ENCODE measurements at regions not wholly inside any gene's neighbourhood (a gene's known extent, or its start where the extent isn't known, plus 50 kb on each side); places are given as distances from the start of the nearest gene placed in this dataset.

DNA sequence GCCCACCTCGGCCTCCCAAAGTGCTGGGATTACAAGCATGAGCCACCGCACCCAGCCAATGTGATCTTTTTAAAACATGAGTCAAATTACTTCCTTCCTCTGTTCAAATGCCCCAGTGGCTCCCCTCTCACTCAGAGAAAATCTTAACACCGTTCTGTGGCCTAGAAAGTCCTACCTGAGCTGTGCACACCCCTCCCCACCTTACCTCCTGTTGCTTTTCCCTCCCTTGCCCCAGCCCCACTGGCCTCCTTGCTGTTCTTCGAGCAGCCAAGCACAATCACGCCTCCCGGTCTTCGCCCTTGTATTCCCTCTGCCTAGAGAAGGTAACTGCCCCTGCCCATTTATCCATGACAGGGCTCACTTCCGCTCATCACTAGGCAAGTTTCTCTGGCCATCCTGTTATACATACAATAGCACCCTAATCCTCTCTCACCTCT is 62.6 kb upstream of the RPL11 start:
- ATAC-seq (no peak), DNase-seq (no peak)
- Histone ChIP-seq H3K4me1 (no peaks in the 10 kb centered on the region), H3K27me3 (ENCODE audit: insufficient read depth in 3 of 3, low read length in 2 of 3) (no peaks in the 10 kb centered on the region), H3K4me3 (no peak overlapping the region), H3K27ac (no peak overlapping the region), H3K9me3 (no peaks in the 10 kb centered on the region), H3K36me3 (ENCODE audit: insufficient read depth in 1 of 2, low read depth in 1 of 2) (no peaks in the 10 kb centered on the region)
- intact Hi-C loops (cut with DNase I), result no loop called here
- 65 to 73% (median 70%) methylated on average over 7 to 8 of the region's 8 CpGs for whole genome bisulfite sequencing, 3 donors
- TF ChIP-seq, protein P1, sequence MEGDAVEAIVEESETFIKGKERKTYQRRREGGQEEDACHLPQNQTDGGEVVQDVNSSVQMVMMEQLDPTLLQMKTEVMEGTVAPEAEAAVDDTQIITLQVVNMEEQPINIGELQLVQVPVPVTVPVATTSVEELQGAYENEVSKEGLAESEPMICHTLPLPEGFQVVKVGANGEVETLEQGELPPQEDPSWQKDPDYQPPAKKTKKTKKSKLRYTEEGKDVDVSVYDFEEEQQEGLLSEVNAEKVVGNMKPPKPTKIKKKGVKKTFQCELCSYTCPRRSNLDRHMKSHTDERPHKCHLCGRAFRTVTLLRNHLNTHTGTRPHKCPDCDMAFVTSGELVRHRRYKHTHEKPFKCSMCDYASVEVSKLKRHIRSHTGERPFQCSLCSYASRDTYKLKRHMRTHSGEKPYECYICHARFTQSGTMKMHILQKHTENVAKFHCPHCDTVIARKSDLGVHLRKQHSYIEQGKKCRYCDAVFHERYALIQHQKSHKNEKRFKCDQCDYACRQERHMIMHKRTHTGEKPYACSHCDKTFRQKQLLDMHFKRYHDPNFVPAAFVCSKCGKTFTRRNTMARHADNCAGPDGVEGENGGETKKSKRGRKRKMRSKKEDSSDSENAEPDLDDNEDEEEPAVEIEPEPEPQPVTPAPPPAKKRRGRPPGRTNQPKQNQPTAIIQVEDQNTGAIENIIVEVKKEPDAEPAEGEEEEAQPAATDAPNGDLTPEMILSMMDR (IDR thresholded peaks at IDR 0.05), result no peak

DNA sequence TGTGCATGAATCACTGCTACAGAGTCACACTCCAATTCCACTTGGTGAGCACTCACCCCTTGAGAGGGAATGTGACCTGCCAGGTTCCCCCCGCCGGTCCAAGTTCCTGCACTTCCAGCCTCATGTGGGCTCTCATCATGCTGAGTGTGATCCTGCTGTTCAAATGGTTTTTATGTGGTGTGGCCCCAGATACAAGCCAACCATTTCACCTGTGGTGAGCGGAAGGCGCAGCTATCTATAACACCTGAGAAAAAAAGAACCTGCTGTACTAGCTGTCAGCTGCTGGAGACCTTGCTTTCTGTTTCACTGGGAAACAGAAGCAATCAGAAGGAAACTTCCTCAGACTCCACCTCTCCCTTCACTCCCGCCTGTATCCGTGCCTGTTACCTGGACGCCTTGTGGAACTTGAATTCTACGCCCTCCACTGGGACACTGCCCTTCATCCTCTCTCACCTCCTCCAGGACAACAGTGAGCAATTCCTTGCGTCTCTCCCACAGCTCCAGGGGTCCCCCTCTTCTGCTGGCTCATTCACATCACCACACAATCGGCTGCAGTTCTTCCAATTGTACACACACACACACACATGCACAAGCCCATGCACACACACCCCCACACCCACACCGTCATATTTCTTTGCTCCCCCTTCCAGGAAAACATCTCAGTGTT is 64.4 kb upstream of the RPL11 start:
- Histone ChIP-seq H3K4me3 (no peak overlapping the region), H3K4me1 (no peaks in the 10 kb centered on the region), H3K9me3 (no peaks in the 10 kb centered on the region), H3K36me3 (ENCODE audit: insufficient read depth in 1 of 2, low read depth in 1 of 2) (no peaks in the 10 kb centered on the region), H3K27me3 (ENCODE audit: insufficient read depth in 3 of 3, low read length in 2 of 3) (no peaks in the 10 kb centered on the region), H3K27ac (no peak overlapping the region)
- TF ChIP-seq, protein P1 (IDR thresholded peaks at IDR 0.05), result no peak
- ATAC-seq (no peak), DNase-seq (no peak)
- WGBS, 3 donors, result 77 to 78% (median 77%) methylated on average over 11 of the region's 11 CpGs
- intact Hi-C loops (cut with DNase I), result no loop called here

DNA sequence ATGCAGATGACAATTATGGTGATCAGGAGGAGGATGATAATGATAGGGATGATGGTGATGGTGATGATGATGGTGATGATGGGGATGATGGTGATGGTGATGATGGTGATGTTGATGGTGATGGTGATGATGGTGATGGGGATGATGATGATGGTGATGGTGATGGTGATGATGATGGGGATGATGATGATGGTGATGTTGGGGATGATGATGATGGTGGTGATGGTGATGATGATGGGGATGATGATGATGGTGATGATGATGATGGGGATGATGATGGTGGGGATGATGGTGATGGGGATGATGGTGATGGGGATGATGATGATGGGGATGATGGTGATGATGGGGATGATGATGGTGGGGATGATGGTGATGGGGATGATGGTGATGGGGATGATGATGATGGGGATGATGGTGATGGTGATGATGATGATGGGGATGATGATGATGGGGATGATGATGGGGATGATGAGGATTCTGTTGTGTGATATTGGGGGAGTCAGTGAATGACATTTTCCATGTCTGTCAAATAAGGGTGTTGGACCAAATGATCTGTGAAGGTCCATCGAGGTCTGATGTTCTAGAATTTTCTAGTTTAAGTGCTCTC is 65.6 kb upstream of the RPL11 start:
- Histone ChIP-seq H3K4me3 (no peak overlapping the region), H3K27me3 (ENCODE audit: insufficient read depth in 3 of 3, low read length in 2 of 3) (no peaks in the 10 kb centered on the region), H3K36me3 (ENCODE audit: insufficient read depth in 1 of 2, low read depth in 1 of 2) (no peaks in the 10 kb centered on the region), H3K4me1 (no peaks in the 10 kb centered on the region), H3K9me3 (no peaks in the 10 kb centered on the region), H3K27ac (no peak overlapping the region)
- DNase-seq (no peak), ATAC-seq (no peak)
- TF ChIP-seq, protein P1 (IDR thresholded peaks at IDR 0.05), result no peak
- intact Hi-C loops (cut with DNase I), result no loop called here
- WGBS, 3 donors, result 79 to 82% (median 79%) methylated on average over 1 of the region's 1 CpG

DNA sequence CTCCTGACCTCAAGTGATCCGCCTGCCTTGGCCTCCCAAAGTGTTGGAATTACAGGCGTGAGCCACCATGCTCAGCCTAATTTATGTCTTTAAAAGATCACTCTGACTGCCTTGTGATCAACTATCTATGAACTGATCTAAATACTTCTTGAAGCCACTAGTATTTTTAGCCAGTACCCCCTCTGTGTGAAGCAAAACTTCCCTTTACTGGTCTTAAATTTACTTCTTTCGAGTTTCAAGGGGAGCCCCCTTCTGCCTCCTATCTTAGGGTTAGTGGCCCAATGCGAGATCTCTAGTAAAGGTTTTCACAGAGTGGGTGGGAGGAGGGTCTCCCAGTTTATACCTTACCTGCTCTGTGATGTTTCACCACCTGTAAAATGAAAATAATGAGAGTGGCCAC is 66.1 kb upstream of the RPL11 start:
- 85 to 89% (median 88%) methylated on average over 4 of the region's 4 CpGs for WGBS, 3 donors
- DNase-seq, result no peak

More for the DNA sequence above, 66.1 kb upstream of the RPL11 start:
- H3K27me3 ChIP-seq (ENCODE audit: insufficient read depth in 3 of 3, low read length in 2 of 3), result peaks cover 0 to 5% (median 2%) of the 10 kb centered on the region in 3 donors
- H3K4me3 ChIP-seq, result no peak overlapping the region
- TF ChIP-seq, protein P1 (IDR thresholded peaks at IDR 0.05), result no peak
- H3K9me3 ChIP-seq, result no peaks in the 10 kb centered on the region
- intact Hi-C loops (cut with DNase I), result no loop called here
- no peak for ATAC-seq
- H3K36me3 ChIP-seq (ENCODE audit: insufficient read depth in 1 of 2, low read depth in 1 of 2), result no peaks in the 10 kb centered on the region
- H3K4me1 ChIP-seq, result no peaks in the 10 kb centered on the region
- H3K27ac ChIP-seq, result no peak overlapping the region
